D721Med (cell line): ENCODE measurements at regions not wholly inside any gene's neighbourhood (a gene's known extent, or its start where the extent isn't known, plus 50 kb on each side); places are given as distances from the start of the nearest gene placed in this dataset.

ENCODE experiments used
- DNase-seq: peaks from one replicate; pipeline ENCODE4 v3.0.0; 2011; ENCODE audit warnings: low spot score; ENCODE audit not compliant: insufficient read length
- FAIRE-seq: peaks from 2 replicates; lab custom pipeline; 2011; peaks lifted over from hg19 to GRCh38; lab: Jason Lieb, UNC
- TF ChIP-seq, protein P1 (sequence below): IDR thresholded peaks from 2 replicates; pipeline ENCODE4 v1.5.1; 2012; ENCODE audit warnings: mild to moderate bottlenecking, control low read depth; ENCODE audit not compliant: insufficient read depth; ENCODE audit errors: missing control alignments

DNA sequence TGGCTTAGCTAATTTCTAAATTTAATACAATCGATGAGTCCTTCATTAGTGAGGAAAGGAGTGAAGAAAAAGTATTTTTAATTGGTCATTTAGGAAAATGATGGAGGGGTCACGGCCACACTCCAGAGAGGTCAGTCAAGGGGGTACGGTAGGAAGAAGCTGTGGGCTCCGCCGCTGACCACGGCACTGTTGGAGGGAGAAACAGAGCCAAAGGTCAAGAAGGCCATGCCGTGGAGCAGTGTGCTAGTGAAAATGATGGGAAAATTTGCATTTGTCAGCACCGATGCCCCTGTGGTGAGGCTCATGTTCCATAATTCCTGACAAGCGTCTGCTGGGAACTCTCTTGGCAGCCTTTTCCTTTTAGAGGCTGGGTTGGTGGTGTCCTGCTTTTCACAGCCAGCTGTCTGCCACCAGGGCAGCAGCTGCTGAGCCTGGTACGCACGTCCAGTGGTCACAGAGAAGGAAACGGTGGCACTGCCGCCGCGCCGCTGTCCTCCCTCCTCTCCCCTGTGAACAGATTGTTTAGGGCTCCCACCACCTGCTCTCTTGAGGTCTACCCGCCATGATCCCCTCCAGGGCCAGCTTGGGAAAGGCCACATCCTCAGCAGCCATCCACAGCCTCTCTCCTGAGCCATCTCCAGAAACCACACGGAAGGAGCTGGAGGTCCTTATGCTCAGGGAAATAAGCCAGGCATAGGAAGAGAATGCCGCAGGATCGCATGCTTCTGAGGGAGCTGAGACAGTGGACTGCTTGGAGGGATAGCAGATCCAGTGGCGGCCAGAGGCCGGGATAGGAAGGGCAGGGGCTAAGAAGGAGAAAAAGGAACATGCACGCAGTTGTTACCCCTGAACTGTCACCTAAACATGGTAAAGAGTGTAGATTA is 263.7 kb upstream of the PPP2R2D start:
- no peak for FAIRE-seq
- DNase-seq: no peak
- TF ChIP-seq, protein P1, sequence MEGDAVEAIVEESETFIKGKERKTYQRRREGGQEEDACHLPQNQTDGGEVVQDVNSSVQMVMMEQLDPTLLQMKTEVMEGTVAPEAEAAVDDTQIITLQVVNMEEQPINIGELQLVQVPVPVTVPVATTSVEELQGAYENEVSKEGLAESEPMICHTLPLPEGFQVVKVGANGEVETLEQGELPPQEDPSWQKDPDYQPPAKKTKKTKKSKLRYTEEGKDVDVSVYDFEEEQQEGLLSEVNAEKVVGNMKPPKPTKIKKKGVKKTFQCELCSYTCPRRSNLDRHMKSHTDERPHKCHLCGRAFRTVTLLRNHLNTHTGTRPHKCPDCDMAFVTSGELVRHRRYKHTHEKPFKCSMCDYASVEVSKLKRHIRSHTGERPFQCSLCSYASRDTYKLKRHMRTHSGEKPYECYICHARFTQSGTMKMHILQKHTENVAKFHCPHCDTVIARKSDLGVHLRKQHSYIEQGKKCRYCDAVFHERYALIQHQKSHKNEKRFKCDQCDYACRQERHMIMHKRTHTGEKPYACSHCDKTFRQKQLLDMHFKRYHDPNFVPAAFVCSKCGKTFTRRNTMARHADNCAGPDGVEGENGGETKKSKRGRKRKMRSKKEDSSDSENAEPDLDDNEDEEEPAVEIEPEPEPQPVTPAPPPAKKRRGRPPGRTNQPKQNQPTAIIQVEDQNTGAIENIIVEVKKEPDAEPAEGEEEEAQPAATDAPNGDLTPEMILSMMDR: no peak

DNA sequence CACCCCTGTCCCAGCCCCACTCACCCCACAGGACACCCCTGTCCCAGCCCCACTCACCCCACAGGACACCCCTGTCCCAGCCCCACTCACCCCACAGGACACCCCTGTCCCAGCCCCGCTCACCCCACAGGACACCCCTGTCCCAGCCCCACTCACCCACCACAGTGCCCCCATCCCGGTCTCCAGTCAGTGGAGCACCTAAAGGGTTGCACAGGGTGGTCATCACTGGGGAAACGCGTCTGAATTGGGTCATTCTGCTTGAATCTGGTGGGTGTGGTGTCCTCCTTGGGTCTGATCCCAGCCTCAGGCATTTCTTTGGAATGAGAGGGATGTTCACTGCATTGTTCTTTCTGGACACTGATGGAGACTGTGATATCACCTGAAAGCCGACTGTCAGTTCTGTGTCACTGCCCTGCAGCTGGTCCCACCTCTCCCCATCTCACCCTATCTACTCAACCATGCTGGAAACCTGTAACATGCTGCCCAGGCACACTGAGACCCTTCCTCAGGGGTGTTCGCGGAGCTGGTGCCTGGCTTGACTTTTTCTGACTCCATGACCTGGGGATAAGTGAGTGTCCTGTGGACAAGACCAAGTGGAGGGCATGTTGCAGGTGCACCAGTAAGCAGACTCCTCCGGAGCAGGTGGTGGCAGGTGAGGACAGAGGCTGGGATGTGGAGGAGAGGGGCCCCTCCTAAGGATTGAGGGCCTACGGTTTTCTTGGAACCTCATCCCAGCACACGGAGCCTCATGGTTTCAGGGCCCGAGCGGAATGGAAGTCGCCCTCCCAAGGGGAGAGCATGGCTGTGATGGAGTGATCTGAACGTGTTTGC is 262.5 kb upstream of the PPP2R2D start:
- DNase-seq: no peak
- FAIRE-seq: no peak
- TF ChIP-seq, protein P1: no peak

DNA sequence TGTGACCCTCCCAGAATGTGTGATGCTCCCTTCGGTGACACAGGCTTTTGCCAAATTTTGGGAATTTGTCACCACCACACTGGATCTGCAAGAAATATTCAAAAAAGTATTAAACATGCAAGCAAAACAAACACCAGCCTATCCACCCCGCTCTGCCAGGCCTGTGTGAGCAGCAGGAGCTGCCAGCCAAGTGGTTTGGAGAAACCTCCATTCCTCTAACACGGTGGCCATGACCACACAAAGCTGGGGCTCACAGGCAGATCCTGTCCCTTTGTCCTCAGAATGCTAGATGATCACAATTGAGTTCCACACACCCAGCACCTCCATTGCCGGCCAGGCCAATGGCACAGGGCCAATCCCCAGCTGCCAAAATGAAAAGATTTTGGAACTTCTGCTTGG is 261.9 kb upstream of the PPP2R2D start:
- DNase-seq: no peak

DNA sequence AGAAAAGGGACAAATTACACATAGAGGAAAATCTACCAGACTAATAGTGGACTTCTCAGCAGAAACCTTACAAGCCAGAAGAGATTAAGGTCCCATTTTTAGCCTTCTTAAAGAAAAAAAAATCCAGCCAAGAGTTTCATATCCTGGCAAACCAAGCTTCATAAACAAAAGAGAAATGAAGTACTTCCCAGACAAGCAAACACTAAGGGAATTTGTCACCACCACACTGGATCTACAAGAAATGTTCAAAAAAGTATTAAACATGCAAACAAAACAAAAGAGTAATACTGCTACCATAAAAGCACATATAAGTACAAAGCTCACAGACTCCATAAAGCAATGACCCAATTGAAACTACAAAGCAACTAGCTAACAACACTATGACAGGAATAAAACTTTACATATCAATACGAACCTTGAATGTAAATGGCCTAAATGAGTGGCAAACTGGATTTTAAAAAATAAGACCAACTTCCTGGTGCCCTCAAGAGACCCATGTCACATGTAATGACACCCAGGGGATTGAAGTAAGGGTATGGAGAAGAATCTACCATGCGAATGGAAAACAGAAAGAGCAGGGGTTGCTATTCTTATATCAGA is 260.7 kb upstream of the PPP2R2D start:
- TF ChIP-seq, protein P1: no peak
- DNase-seq: no peak
- no peak for FAIRE-seq

More for the DNA sequence above, 261.9 kb upstream of the PPP2R2D start:
- no peak for FAIRE-seq
- TF ChIP-seq, protein P1: no peak

DNA sequence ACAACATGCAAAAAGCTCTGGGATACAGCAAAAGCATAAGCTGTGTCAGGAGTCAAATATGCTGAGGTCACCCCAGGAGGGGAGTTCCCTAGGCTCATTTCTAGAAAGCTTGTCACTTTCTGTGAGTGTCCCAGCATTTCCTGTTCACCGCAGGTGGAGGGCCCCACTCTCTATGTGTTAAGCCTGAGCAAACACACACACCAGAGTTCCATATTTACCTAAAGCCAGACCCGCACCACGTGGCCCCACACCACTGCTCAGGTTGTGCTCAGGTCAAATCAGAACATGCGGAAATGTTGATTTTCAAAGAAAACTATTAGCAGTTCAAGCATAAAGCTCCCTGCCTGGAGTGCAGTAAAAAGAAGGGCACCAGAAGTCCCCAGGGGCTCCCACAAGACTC is 259.6 kb upstream of the PPP2R2D start:
- FAIRE-seq (no peak), DNase-seq (no peak)
- TF ChIP-seq, protein P1: no peak

DNA sequence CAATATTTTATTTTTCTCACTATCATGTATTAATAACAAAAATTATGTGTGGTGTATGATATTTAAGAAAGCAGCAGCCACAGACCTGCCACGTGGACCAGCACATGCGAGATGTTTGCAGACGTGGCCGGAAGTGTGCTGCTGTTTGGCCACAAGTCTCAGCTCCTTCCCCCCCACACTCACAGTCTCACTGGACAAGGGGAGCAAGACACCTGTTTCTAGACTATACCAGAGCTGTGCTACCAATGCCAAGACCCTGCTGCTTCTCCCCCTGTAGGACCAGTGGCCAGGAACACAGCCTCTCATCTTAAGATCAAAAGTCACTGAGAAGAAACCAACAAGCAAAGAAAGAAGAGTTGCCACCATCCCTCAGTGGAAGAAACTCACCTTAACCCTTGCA is 258.9 kb upstream of the PPP2R2D start:
- no peak for DNase-seq
- FAIRE-seq: no peak

More for the DNA sequence above, 258.9 kb upstream of the PPP2R2D start:
- TF ChIP-seq, protein P1: no peak
